ENCODE measurements at regions not wholly inside any gene's neighbourhood (a gene's known extent, or its start where the extent isn't known, plus 50 kb on each side); places are given as distances from the start of the nearest gene placed in this dataset.

- TF ChIP-seq ATF3 (IDR thresholded peaks at IDR 0.05) = no peak
- TF ChIP-seq ZBTB33 (IDR thresholded peaks at IDR 0.05) = no peak
- no peak for TF ChIP-seq NR2F2 (IDR thresholded peaks at IDR 0.05)
- no peak for TF ChIP-seq HNF4G (IDR thresholded peaks at IDR 0.05)
- TF ChIP-seq SP1 (IDR thresholded peaks at IDR 0.05) = no peak
- no peak for TF ChIP-seq YY1 (IDR thresholded peaks at IDR 0.05)
Observed at GRCh38 chr3:73933585-73933984, 308.8 kb upstream of the PDZRN3 start (continued).

GRCh38 chr3:73927203-73927570 is 302.4 kb upstream of the PDZRN3 start:
- Histone ChIP-seq H3K9me3 (ENCODE audit: control insufficient read depth in 4 of 4, low read length in 3 of 4) (no peaks in the 10 kb centered on the region), H3K27ac (ENCODE audit: low read depth in 1 of 2, low read length in 2 of 2) (no peak overlapping the region), H3K27me3 (ENCODE audit: control insufficient read depth in 4 of 4, insufficient read depth in 4 of 4, low read length in 3 of 4) (no peaks in the 10 kb centered on the region), H3K4me3 (ENCODE audit: low read depth in 1 of 3, low read length in 3 of 3) (no peak overlapping the region), H3K36me3 (ENCODE audit: control insufficient read depth in 4 of 4, insufficient read depth in 3 of 4, low read depth in 1 of 4, low read length in 3 of 4) (no peaks in the 10 kb centered on the region), H3K4me1 (ENCODE audit: control insufficient read depth in 4 of 4, insufficient read depth in 4 of 4, low read length in 3 of 4) (peaks cover 5 to 9% (median 5%) of the 10 kb centered on the region in 4 donors), H3K9ac (ENCODE audit: low read depth in 1 of 2, low read length in 2 of 2) (no peak overlapping the region)
- DNase-seq (ENCODE audit: low spot score) = no peak
- no peak for TF ChIP-seq RAD21 (IDR thresholded peaks at IDR 0.05)
- TF ChIP-seq FOXA2 (IDR thresholded peaks at IDR 0.05) = no peak
- TF ChIP-seq, protein P1, sequence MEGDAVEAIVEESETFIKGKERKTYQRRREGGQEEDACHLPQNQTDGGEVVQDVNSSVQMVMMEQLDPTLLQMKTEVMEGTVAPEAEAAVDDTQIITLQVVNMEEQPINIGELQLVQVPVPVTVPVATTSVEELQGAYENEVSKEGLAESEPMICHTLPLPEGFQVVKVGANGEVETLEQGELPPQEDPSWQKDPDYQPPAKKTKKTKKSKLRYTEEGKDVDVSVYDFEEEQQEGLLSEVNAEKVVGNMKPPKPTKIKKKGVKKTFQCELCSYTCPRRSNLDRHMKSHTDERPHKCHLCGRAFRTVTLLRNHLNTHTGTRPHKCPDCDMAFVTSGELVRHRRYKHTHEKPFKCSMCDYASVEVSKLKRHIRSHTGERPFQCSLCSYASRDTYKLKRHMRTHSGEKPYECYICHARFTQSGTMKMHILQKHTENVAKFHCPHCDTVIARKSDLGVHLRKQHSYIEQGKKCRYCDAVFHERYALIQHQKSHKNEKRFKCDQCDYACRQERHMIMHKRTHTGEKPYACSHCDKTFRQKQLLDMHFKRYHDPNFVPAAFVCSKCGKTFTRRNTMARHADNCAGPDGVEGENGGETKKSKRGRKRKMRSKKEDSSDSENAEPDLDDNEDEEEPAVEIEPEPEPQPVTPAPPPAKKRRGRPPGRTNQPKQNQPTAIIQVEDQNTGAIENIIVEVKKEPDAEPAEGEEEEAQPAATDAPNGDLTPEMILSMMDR (IDR thresholded peaks at IDR 0.05; ENCODE audit: low read depth, low read length, missing input control) = no peak
- TF ChIP-seq JUND (IDR thresholded peaks at IDR 0.05) = no peak
- TF ChIP-seq ATF3 (IDR thresholded peaks at IDR 0.05) = no peak
- no peak for TF ChIP-seq NR2F2 (IDR thresholded peaks at IDR 0.05)
- no peak for TF ChIP-seq SP1 (IDR thresholded peaks at IDR 0.05)
- 56% methylated on average over 4 of the region's 4 CpGs for WGBS

DNA sequence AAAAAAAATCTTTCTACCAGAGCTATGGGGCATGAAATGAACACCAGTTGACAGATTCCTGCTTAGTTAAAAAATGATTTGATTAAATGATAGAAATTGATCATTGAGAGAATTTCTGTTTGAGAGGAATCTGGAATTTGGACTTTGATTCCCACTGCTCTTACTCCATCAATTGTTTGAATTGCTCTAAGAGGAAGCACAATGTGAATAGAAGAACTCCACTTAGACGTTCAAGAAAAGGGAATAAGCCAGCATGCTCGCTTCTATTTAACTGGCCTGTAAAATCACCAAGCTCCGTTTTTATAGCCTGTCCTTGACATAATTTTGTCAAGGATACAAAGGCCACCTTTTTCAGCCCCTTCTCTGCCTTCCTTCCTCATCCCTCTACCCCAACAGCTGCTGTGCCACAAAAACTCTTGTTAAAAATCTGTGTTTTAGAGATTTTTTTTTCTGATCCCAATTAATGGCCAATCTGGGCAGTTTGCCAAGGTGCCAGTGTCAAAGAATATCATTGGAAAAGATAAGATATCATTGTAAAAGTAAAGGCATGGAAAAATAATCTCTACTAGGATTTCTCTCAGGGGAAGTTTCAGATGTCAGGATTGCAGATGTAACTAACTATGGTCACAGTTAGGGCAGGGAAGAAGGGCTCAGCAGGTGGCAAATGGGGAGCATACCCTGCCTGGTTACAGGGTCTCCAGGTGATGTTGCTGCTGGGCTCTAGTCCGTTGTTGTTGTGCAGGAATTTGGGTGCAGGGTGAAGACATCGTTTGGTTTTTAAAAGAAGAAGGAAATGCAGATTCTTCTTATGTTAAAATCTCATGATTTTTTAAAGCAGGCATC is 301.8 kb upstream of the PDZRN3 start:
- Histone ChIP-seq H3K27me3 (ENCODE audit: control insufficient read depth in 4 of 4, insufficient read depth in 4 of 4, low read length in 3 of 4) (no peaks in the 10 kb centered on the region), H3K9ac (ENCODE audit: low read depth in 1 of 2, low read length in 2 of 2) (no peak overlapping the region), H3K36me3 (ENCODE audit: control insufficient read depth in 4 of 4, insufficient read depth in 3 of 4, low read depth in 1 of 4, low read length in 3 of 4) (no peaks in the 10 kb centered on the region), H3K4me3 (ENCODE audit: low read depth in 1 of 3, low read length in 3 of 3) (no peak overlapping the region), H3K4me1 (ENCODE audit: control insufficient read depth in 4 of 4, insufficient read depth in 4 of 4, low read length in 3 of 4) (peaks cover 5 to 9% (median 5%) of the 10 kb centered on the region in 4 donors), H3K9me3 (ENCODE audit: control insufficient read depth in 4 of 4, low read length in 3 of 4) (peaks cover 0 to 2% (median 0%) of the 10 kb centered on the region in 4 donors), H3K27ac (ENCODE audit: low read depth in 1 of 2, low read length in 2 of 2) (no peak overlapping the region)
- TF ChIP-seq HNF4G (IDR thresholded peaks at IDR 0.05) (peak; percentile 52), REST (IDR thresholded peaks at IDR 0.05) (no peak), FOXA2 (IDR thresholded peaks at IDR 0.05) (no peak), SP1 (IDR thresholded peaks at IDR 0.05) (peak; percentile 32), HNF4A (conservative IDR thresholded peaks at IDR 0.05) (peak; percentile 63 to 89), RAD21 (IDR thresholded peaks at IDR 0.05) (no peak), FOXA1 (IDR thresholded peaks at IDR 0.05) (no peak)
- no peak for DNase-seq (ENCODE audit: low spot score)
- WGBS = 30% methylated on average over 5 of the region's 5 CpGs
